ENCODE measurements at regions not wholly inside any gene's neighbourhood (a gene's known extent, or its start where the extent isn't known, plus 50 kb on each side); places are given as distances from the start of the nearest gene placed in this dataset.
"Not testable (repeated sequence)": the region's sequence is repeated elsewhere in the genome, so short reads cannot be mapped to it uniquely, and the experiment has no call there.

GRCh38 chr16:76862901-76863300, 328.1 kb upstream of the MON1B start:
- Histone ChIP-seq H3K27ac (no peak overlapping the region), H3K79me2 (no peaks in the 10 kb centered on the region), H4K20me1 (ENCODE audit: insufficient read depth, poor library complexity, severe bottlenecking) (no peaks in the 10 kb centered on the region), H3K27me3 (no peaks in the 10 kb centered on the region), H3K4me1 (ENCODE audit: insufficient read depth) (no peaks in the 10 kb centered on the region), H3K4me3 (no peak overlapping the region), H3K9me2 (replicated peaks; ENCODE audit: insufficient read depth) (no peaks in the 10 kb centered on the region), H2AFZ (no peak overlapping the region), H3K36me3 (replicated peaks; ENCODE audit: insufficient read depth, low read depth) (no peaks in the 10 kb centered on the region), H3K4me2 (no peak overlapping the region), H3K9me3 (ENCODE audit: low read depth) (no peaks in the 10 kb centered on the region)
- DNase-seq (ENCODE audit: low spot score), result no peak
- no peak for TF ChIP-seq EZH2 (IDR thresholded peaks at IDR 0.05; ENCODE audit: borderline replicate concordance)
- TF ChIP-seq, protein P1, sequence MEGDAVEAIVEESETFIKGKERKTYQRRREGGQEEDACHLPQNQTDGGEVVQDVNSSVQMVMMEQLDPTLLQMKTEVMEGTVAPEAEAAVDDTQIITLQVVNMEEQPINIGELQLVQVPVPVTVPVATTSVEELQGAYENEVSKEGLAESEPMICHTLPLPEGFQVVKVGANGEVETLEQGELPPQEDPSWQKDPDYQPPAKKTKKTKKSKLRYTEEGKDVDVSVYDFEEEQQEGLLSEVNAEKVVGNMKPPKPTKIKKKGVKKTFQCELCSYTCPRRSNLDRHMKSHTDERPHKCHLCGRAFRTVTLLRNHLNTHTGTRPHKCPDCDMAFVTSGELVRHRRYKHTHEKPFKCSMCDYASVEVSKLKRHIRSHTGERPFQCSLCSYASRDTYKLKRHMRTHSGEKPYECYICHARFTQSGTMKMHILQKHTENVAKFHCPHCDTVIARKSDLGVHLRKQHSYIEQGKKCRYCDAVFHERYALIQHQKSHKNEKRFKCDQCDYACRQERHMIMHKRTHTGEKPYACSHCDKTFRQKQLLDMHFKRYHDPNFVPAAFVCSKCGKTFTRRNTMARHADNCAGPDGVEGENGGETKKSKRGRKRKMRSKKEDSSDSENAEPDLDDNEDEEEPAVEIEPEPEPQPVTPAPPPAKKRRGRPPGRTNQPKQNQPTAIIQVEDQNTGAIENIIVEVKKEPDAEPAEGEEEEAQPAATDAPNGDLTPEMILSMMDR (IDR thresholded peaks at IDR 0.05; ENCODE audit: poor library complexity), result no peak
- TF ChIP-seq EZH2phosphoT487 (IDR thresholded peaks at IDR 0.05; ENCODE audit: low read depth, severe bottlenecking, unreplicated experiment), result no peak

GRCh38 chr16:76866994-76867393, 324.0 kb upstream of the MON1B start:
- Histone ChIP-seq H3K36me3 (replicated peaks; ENCODE audit: insufficient read depth, low read depth) (no peaks in the 10 kb centered on the region), H3K9me3 (ENCODE audit: low read depth) (no peaks in the 10 kb centered on the region)
- WGBS (ENCODE audit: low lambda C conversion rate, missing lambda C conversion rate), result 43% methylated on average over 1 of the region's 1 CpG

GRCh38 chr16:76875898-76876297, 315.1 kb upstream of the MON1B start:
- TF ChIP-seq, protein P1 (IDR thresholded peaks at IDR 0.05; ENCODE audit: poor library complexity), result no peak
- TF ChIP-seq EZH2phosphoT487 (IDR thresholded peaks at IDR 0.05; ENCODE audit: low read depth, severe bottlenecking, unreplicated experiment), result no peak
- no peaks in the 10 kb centered on the region for H3K9me3 ChIP-seq (ENCODE audit: low read depth)
- no peak overlapping the region for H2AFZ ChIP-seq
- H3K79me2 ChIP-seq, result no peaks in the 10 kb centered on the region
- H4K20me1 ChIP-seq (ENCODE audit: insufficient read depth, poor library complexity, severe bottlenecking), result no peaks in the 10 kb centered on the region
- H3K4me1 ChIP-seq (ENCODE audit: insufficient read depth), result no peaks in the 10 kb centered on the region
- H3K4me3 ChIP-seq, result no peak overlapping the region
- H3K27ac ChIP-seq, result no peak overlapping the region
- WGBS (ENCODE audit: low lambda C conversion rate, missing lambda C conversion rate), result 35% methylated on average over 1 of the region's 1 CpG
- H3K9me2 ChIP-seq (replicated peaks; ENCODE audit: insufficient read depth), result no peaks in the 10 kb centered on the region
- H3K27me3 ChIP-seq, result no peaks in the 10 kb centered on the region
- no peaks in the 10 kb centered on the region for H3K36me3 ChIP-seq (replicated peaks; ENCODE audit: insufficient read depth, low read depth)
- DNase-seq (ENCODE audit: low spot score), result no peak
- H3K4me2 ChIP-seq, result no peak overlapping the region

More at GRCh38 chr16:76866994-76867393, 324.0 kb upstream of the MON1B start:
- H2AFZ ChIP-seq, result no peak overlapping the region
- H3K4me1 ChIP-seq (ENCODE audit: insufficient read depth), result no peaks in the 10 kb centered on the region
- H4K20me1 ChIP-seq (ENCODE audit: insufficient read depth, poor library complexity, severe bottlenecking), result no peaks in the 10 kb centered on the region
- no peak for DNase-seq (ENCODE audit: low spot score)
- H3K9me2 ChIP-seq (replicated peaks; ENCODE audit: insufficient read depth), result no peaks in the 10 kb centered on the region
- no peaks in the 10 kb centered on the region for H3K27me3 ChIP-seq
- no peak overlapping the region for H3K4me3 ChIP-seq
- H3K79me2 ChIP-seq, result no peaks in the 10 kb centered on the region
- no peak overlapping the region for H3K4me2 ChIP-seq
- no peak for TF ChIP-seq EZH2phosphoT487 (IDR thresholded peaks at IDR 0.05; ENCODE audit: low read depth, severe bottlenecking, unreplicated experiment)
- TF ChIP-seq, protein P1 (IDR thresholded peaks at IDR 0.05; ENCODE audit: poor library complexity), result no peak
- TF ChIP-seq EZH2 (IDR thresholded peaks at IDR 0.05; ENCODE audit: borderline replicate concordance), result no peak
- H3K27ac ChIP-seq, result no peak overlapping the region

DNA sequence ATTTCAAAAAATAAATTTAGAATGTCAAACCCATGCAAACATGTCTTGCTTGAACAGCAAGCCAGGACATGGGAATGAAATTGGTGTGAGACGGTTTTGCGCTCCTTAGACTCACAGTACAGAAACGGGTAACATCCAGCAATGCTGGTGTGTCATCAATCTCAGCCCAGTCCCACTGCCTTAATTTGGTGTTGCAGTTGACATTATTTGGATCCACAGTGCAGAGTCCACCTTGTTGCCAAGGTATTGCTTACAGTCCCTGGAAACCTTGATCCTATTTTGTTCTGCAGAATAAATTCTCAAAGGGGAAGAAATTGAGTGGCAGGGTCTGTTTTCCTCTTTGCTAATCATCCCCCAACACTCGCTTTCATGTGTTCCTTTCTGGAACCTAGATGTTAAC, 311.6 kb upstream of the MON1B start:
- TF ChIP-seq EZH2 (IDR thresholded peaks at IDR 0.05; ENCODE audit: borderline replicate concordance) (no peak), EZH2phosphoT487 (IDR thresholded peaks at IDR 0.05; ENCODE audit: low read depth, severe bottlenecking, unreplicated experiment) (no peak)
- TF ChIP-seq, protein P1 (IDR thresholded peaks at IDR 0.05; ENCODE audit: poor library complexity), result no peak
- H2AFZ ChIP-seq, result no peak overlapping the region
- no peaks in the 10 kb centered on the region for H3K9me2 ChIP-seq (replicated peaks; ENCODE audit: insufficient read depth)
- H3K4me3 ChIP-seq, result no peak overlapping the region
- H3K4me1 ChIP-seq (ENCODE audit: insufficient read depth), result no peaks in the 10 kb centered on the region
- H3K27me3 ChIP-seq, result no peaks in the 10 kb centered on the region
- H3K79me2 ChIP-seq, result no peaks in the 10 kb centered on the region
- H3K4me2 ChIP-seq, result no peak overlapping the region
- WGBS (ENCODE audit: low lambda C conversion rate, missing lambda C conversion rate), result 85% methylated on average over 4 of the region's 4 CpGs
- no peak overlapping the region for H3K27ac ChIP-seq
- H4K20me1 ChIP-seq (ENCODE audit: insufficient read depth, poor library complexity, severe bottlenecking), result no peaks in the 10 kb centered on the region
- peak; percentile 10 for DNase-seq (ENCODE audit: low spot score)
- H3K9me3 ChIP-seq (ENCODE audit: low read depth), result no peaks in the 10 kb centered on the region
- H3K36me3 ChIP-seq (replicated peaks; ENCODE audit: insufficient read depth, low read depth), result no peaks in the 10 kb centered on the region

DNA sequence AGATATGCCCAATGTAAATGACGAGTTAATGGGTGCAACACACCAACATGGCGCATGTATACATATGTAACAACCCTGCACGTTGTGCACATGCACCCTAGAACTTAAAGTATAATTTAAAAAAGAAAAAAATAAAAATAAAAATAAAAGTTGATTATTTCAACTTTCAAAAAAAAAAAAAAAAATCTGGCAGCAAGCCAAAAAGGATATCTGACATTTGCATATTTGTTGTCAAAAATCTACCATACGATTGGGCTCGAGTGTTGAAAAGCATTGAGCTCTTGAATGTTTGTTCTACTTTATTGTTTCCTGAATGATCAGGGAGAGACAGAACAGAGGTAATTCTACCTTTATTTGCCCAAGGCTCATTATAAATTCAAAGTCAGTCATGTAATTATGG, 310.5 kb upstream of the MON1B start:
- H3K4me3 ChIP-seq; H3K4me1 ChIP-seq (ENCODE audit: insufficient read depth); H4K20me1 ChIP-seq (ENCODE audit: insufficient read depth, poor library complexity, severe bottlenecking); H3K27ac ChIP-seq; H3K36me3 ChIP-seq (replicated peaks; ENCODE audit: insufficient read depth, low read depth); H3K9me3 ChIP-seq (ENCODE audit: low read depth); H3K4me2 ChIP-seq; DNase-seq (ENCODE audit: low spot score); H3K27me3 ChIP-seq; H3K9me2 ChIP-seq (replicated peaks; ENCODE audit: insufficient read depth); H3K79me2 ChIP-seq; H2AFZ ChIP-seq: not testable (repeated sequence)
- 78% methylated on average over 4 of the region's 5 CpGs for WGBS (ENCODE audit: low lambda C conversion rate, missing lambda C conversion rate)

Data from hepatocyte (in vitro differentiated cells).